C4-2B (cell line): ENCODE measurements at regions not wholly inside any gene's neighbourhood (a gene's known extent, or its start where the extent isn't known, plus 50 kb on each side); places are given as distances from the start of the nearest gene placed in this dataset.

ENCODE experiments used
- H3K27ac ChIP-seq: fragments of 450-650 bp; 2 replicates; pipeline ENCODE4 v1.5.1; 2017
- ZFX ChIP-seq: fragments of 450-650 bp; IDR thresholded peaks from 2 replicates; pipeline ENCODE4 v1.6.1; 2017
- TF ChIP-seq, protein P1 (sequence below): fragments of 450-650 bp; conservative IDR thresholded peaks from 2 replicates; pipeline ENCODE4 v1.5.1; 2017; ENCODE audit warnings: mild to moderate bottlenecking

DNA sequence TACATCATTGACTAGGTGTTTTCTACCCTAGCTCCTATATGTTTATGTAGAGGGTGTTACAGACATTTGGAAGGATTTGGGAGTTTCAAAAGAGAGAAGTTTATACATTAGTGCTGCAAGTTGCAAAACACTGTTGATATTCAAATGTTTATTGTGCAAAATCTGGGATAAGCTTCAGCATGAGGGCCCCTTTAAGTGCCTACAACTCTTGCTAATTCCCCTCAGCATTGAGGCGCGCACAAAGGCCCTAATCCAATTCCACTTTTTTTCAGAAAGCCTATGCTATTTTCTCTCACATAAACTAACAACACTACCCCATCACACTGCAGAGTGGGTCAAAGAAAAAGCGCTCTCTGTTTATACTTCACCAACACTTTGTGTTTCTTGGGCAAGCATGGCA lies 208.0 kb downstream of the NR2F2 start:
- TF ChIP-seq, protein P1, sequence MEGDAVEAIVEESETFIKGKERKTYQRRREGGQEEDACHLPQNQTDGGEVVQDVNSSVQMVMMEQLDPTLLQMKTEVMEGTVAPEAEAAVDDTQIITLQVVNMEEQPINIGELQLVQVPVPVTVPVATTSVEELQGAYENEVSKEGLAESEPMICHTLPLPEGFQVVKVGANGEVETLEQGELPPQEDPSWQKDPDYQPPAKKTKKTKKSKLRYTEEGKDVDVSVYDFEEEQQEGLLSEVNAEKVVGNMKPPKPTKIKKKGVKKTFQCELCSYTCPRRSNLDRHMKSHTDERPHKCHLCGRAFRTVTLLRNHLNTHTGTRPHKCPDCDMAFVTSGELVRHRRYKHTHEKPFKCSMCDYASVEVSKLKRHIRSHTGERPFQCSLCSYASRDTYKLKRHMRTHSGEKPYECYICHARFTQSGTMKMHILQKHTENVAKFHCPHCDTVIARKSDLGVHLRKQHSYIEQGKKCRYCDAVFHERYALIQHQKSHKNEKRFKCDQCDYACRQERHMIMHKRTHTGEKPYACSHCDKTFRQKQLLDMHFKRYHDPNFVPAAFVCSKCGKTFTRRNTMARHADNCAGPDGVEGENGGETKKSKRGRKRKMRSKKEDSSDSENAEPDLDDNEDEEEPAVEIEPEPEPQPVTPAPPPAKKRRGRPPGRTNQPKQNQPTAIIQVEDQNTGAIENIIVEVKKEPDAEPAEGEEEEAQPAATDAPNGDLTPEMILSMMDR, result no peak
- TF ChIP-seq ZFX, result no peak
- H3K27ac ChIP-seq, result no peak overlapping the region

DNA sequence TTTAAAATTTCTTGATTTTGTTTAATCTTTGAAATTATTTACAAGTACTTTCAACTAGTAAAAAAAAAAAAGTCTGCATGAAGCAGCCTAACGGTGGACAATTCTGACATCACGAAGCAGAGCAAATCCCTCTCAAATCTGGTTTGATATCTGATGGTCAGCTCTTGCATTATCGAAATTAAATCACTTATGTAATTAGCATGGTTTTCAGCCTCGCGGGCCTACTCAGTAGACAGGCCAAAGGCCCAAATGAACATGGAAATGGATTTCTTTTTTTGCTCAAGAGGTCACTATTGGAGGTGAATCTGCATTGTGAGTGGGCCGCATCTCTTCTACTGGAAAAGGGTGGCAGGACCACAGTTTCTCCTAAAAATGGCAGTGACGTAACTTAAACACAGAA lies 209.8 kb downstream of the NR2F2 start:
- TF ChIP-seq, protein P1, result no peak
- no peak for TF ChIP-seq ZFX
- no peak overlapping the region for H3K27ac ChIP-seq

DNA sequence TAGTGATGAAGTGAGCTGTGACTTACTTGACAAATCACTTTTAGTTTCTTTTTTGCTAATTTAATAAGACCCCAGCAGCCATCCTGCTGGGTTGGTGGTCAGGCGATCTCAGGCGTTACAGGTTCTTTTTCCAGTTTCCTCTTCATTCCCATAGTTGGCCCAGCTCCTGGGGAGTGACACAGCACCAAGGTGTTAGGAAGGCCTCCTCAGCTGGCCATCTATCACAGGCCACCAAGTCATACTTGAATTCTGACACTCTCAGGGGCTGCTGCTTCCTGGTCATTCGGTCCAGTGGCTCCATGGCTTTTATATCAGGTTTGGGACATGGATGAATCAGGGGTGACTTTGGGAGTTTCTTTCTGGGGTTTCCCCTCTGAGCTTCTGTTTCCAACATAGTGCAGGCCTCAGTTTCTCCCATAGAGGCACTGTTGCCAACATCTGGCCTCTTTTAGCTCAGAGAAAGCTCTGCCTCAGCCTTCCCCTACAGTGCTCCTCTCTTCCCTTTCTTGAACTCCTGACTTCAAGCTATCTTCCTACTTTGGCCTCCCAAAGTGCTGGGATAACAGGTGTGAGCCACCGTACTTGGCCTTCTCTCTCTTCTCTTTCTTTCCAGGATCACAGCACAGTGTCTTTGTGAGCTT lies 211.8 kb downstream of the NR2F2 start:
- no peak overlapping the region for H3K27ac ChIP-seq
- no peak for TF ChIP-seq ZFX
- TF ChIP-seq, protein P1, result no peak

DNA sequence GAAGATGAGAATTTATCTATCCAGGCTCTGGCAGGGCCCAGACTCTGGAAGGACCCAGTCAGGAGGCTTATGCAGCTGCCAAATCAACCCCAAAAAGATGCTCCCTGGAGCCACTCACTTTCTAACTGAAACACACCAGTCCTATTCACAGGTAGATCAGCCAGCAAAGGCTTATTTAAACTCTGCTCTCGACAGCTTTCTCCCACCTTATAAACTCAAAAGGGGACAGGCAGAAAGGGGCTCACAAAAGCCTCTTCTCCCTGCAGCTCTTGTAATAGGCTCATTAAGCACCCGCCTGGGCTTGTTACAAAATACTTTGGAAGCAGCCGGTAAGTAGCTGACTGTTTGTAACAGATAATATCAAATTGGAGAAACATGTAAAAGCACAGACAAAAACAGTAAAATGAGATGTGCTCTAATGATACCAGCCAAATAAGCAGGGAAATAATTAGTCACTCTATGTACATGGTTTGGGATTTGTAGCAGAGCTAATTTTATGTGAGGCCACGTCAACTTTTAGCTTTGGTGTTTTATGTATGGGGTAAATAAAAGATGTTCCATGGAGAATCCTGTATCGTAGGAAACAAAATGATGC lies 213.8 kb downstream of the NR2F2 start:
- TF ChIP-seq ZFX, result no peak
- TF ChIP-seq, protein P1, result no peak

DNA sequence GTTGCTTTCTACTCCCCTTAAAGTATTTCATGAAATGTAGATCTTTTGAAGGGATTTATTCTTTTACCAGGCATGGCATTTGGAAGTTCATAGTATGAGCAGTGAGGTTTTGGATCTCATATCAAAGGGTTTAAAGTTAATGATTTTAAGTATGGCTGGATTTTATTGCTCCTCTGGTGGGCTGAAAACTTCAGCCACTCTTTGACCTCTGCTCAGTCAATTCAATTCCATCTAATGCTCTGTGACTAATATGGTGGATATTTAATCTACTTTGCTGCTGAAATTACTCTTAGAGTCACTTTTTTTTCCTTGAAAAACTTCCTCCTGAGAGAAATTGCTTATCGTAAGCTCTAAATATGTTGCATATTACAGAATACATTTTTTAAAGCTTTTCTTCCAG lies 218.6 kb downstream of the NR2F2 start:
- no peak overlapping the region for H3K27ac ChIP-seq
- TF ChIP-seq, protein P1, result no peak
- no peak for TF ChIP-seq ZFX

More for the DNA sequence above, 213.8 kb downstream of the NR2F2 start:
- H3K27ac ChIP-seq, result no peak overlapping the region

DNA sequence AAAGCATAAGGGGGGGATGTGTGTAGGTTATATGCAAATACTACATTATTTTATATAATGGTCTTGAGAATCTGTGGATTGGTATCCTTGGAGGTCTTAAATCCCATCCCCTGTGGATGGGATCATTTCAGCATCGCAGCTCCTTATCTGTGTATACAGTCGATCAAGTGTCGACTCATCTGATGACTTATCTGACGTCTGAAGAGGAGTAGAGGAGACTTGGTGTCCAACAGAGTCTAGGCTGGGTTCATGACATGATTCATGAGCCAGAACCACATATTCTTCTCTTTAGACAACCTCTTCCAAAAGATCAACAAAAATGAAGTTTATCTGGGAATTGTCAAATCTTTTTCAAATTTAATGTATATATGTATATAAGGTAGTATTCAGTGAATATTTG lies 220.7 kb downstream of the NR2F2 start:
- TF ChIP-seq, protein P1, result no peak
- no peak for TF ChIP-seq ZFX
- H3K27ac ChIP-seq, result no peak overlapping the region

DNA sequence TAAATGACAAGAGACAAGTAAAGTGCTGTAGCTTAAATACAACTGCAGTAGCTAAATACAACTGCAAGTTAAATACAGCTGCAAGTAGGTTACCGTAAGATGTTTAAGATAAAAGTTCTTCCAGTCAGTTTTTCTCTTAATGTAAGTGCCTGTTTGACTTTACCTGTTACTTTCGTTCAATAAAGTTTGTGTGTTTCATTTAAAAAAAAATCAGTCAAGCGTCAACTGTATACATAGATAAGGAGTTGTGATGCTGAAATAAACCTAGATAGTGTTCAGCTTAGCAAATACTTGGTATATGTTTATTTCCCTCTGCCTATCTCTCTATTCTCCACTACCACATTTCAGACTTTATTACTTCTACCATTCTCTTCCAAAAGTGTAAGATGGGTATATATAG lies 221.2 kb downstream of the NR2F2 start:
- no peak for TF ChIP-seq ZFX
- TF ChIP-seq, protein P1, result no peak
- no peak overlapping the region for H3K27ac ChIP-seq
